Activated effector memory CD4-positive, alpha-beta T cell treated with anti-CD3 and anti-CD28 coated beads, Interleukin-2, amount 50 U/mL, for 16 hours (primary cell): ENCODE measurements at regions not wholly inside any gene's neighbourhood (a gene's known extent, or its start where the extent isn't known, plus 50 kb on each side); places are given as distances from the start of the nearest gene placed in this dataset.

Source experiments
- DNase-seq: peaks from one replicate; pipeline ENCODE4 v3.0.0-alpha.2; 2020

DNA sequence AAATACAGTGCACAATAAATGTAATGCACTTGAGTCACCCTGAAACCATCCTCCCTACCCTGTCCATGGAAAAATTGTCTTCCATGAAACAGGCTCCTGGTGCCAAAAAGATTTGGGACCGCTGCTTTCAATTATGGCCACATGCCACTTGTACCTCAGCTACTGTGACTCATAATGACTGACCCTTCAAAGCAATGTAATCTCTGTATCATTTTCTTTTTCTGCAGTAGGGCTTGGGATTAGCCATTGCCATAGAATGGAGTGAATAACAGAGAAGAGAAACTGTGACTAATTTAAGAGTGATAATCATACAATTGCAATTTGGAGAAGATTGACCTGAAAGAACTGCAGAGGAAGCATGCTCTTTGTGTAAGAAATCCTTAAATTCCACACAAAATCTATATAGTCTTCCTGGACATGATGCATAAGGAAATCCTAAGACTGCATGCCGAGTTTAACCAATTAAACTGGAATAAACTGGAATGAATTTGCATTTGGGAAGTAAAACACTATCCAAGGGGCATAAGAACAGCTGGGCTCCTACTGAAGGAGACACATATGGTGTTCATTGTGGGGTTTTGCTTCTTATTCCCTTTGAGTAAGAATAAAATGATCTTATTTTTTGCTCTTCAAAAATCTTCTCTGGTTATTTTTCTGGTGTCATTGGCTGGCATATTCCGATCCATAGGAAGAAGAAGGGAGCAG is 59.5 kb upstream of the SLC7A1 start:
- DNase-seq: no peak

DNA sequence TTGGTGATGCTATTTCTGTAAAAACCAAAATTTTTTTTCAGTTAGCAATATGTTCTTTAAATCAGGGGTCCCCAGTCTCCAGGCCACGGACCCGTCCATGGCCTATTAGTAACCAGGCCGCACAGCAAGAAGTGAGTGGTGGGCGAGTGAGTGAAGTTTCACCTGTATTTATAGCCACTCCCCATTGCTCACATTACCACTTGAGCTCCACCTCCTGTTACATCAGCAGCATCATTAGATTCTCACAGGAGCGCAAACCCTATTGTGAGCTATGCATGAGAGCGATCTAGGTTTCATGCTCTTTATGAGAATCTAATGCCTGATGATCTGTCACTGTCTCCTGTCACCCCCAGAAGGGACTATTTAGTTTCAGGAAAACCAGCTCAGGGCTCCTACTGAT is 58.9 kb upstream of the SLC7A1 start:
- no peak for DNase-seq

DNA sequence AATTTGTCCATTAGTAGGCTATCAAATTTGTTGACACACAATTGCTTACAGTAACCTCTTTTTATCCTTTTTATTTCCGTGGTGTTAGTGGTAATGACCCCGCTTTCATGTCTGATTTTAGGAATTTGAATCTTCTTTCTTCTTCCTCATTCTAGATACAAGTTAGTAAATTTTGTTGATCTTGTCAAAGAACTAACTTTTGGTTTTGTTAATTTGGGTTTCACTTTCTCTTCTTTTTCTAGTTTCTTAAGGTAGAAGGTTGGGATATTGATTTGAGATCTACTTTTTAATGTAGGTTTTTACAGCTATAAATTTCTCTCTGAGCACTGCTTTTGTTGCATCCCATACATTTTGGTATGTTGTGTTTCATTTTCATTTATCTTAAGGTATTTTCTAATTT is 53.3 kb upstream of the SLC7A1 start:
- no peak for DNase-seq
